Endothelial cell of umbilical vein (primary cell): ENCODE measurements at regions not wholly inside any gene's neighbourhood (a gene's known extent, or its start where the extent isn't known, plus 50 kb on each side); places are given as distances from the start of the nearest gene placed in this dataset.

Source experiments
- BruUV-seq: library from RNA; stranded (reverse); fragments of 400-500 nt; replicated peaks from 2 replicates; lab custom pipeline; 2021; lab: Mats Ljungman, UMichigan
- CTCF ChIA-PET: fragments of 300-600, 350-600 bp; sonication (Branson Sonifier 250); formaldehyde crosslinking; loops from one replicate; lab custom pipeline; 2021; ENCODE audit warnings: antibody characterized with exemption, inconsistent platforms; lab: Charles Lee
- POLR2A ChIA-PET: fragments of 300-600, 350-600 bp; sonication (Branson Sonifier 250); formaldehyde crosslinking; loops from one replicate; lab custom pipeline; 2021; ENCODE audit warnings: antibody characterized with exemption, inconsistent platforms; lab: Charles Lee
- DNase-seq: peaks from one replicate; pipeline ENCODE4 v3.0.0-alpha.2; 2011; ENCODE audit warnings: low read depth, low spot score
- FAIRE-seq: peaks from 2 replicates; lab custom pipeline; 2011; peaks lifted over from hg19 to GRCh38; lab: Jason Lieb, UNC
- H2AFZ ChIP-seq: 2 replicates; pipeline ENCODE4 v1.6.0; 2012; ENCODE audit warnings: low read depth, low read length, control low read depth, inconsistent platforms
- H3K27ac ChIP-seq: 2 replicates; pipeline ENCODE4 v1.5.1; 2011; ENCODE audit warnings: low read depth, mild to moderate bottlenecking, control low read depth, low read length, moderate library complexity; ENCODE audit not compliant: insufficient read depth
- H3K27me3 ChIP-seq, 2 experiments: 2 replicates each; pipeline versions ENCODE4 v1.6.0 to v1.6.1; 2011; ENCODE audit warnings: low read length in 2 of 2, mixed read lengths in 1 of 2; ENCODE audit not compliant: control insufficient read depth in 2 of 2, insufficient read depth in 2 of 2
- H3K36me3 ChIP-seq, 2 experiments: 2 replicates in 1 of 2; 3 replicates in 1 of 2; pipeline ENCODE4 v1.5.1; 2011; ENCODE audit warnings: low read length in 2 of 2, mild to moderate bottlenecking in 1 of 2, moderate library complexity in 1 of 2; ENCODE audit not compliant: control insufficient read depth in 2 of 2, insufficient read depth in 2 of 2; ENCODE audit errors: extremely low read depth in 1 of 2
- H3K4me1 ChIP-seq: 3 replicates; pipeline ENCODE4 v1.5.1; 2011; ENCODE audit warnings: mild to moderate bottlenecking, low read length; ENCODE audit not compliant: control insufficient read depth, insufficient read depth; ENCODE audit errors: extremely low read depth
- H3K4me2 ChIP-seq: 2 replicates; pipeline ENCODE4 v1.6.1; 2011; ENCODE audit warnings: low read length, control low read depth, mixed read lengths; ENCODE audit not compliant: insufficient read depth
- H3K4me3 ChIP-seq, 3 experiments: fragments of 200-600 bp in 1 of 3; sonication (generic), shearing (Covaris generic) in 1 of 3; replicated peaks in 1 of 3; 2 replicates each; pipeline ENCODE4 v1.5.1; 2011 to 2016; ENCODE audit warnings: control low read depth in 3 of 3, low read length in 3 of 3, mild to moderate bottlenecking in 2 of 3, inconsistent platforms in 1 of 3, low read depth in 1 of 3, moderate library complexity in 1 of 3; ENCODE audit not compliant: insufficient read depth in 1 of 3
- H3K79me2 ChIP-seq: 2 replicates; pipeline ENCODE4 v1.6.0; 2012; ENCODE audit warnings: low read length, inconsistent platforms; ENCODE audit not compliant: control insufficient read depth, insufficient read depth
- H3K9ac ChIP-seq: replicated peaks from 2 replicates; pipeline ENCODE3; 2011; ENCODE audit warnings: low read length, control low read depth; ENCODE audit not compliant: insufficient read depth; ENCODE audit errors: extremely low read depth
- H3K9me1 ChIP-seq: replicated peaks from 3 replicates; pipeline ENCODE4 v1.6.0; 2011; ENCODE audit warnings: mild to moderate bottlenecking, low read length; ENCODE audit not compliant: control insufficient read depth, insufficient read depth; ENCODE audit errors: extremely low read depth
- H3K9me3 ChIP-seq: replicated peaks from 2 replicates; pipeline ENCODE4 v1.5.1; 2012; ENCODE audit warnings: low read length, inconsistent platforms; ENCODE audit not compliant: control insufficient read depth, insufficient read depth
- H4K20me1 ChIP-seq: replicated peaks from 2 replicates; pipeline ENCODE3; 2011; ENCODE audit warnings: mild to moderate bottlenecking, low read length; ENCODE audit not compliant: control insufficient read depth, insufficient read depth; ENCODE audit errors: extremely low read depth
- EZH2 ChIP-seq: IDR thresholded peaks from 2 replicates; pipeline ENCODE4 v1.6.1; 2012; ENCODE audit warnings: borderline replicate concordance, low read depth, mild to moderate bottlenecking, moderate library complexity, low read length, inconsistent platforms; ENCODE audit not compliant: severe bottlenecking
- FOS ChIP-seq: IDR thresholded peaks from 2 replicates; pipeline ENCODE4 v1.6.1; 2011; ENCODE audit warnings: mild to moderate bottlenecking, low read length, moderate library complexity, borderline replicate concordance; ENCODE audit not compliant: insufficient read depth
- GATA2 ChIP-seq: IDR thresholded peaks from 2 replicates; pipeline ENCODE4 v1.7.0; 2011; ENCODE audit warnings: low read depth, mild to moderate bottlenecking, moderate library complexity, mixed read lengths, low read length; ENCODE audit not compliant: insufficient read length, insufficient read depth
- JUN ChIP-seq: IDR thresholded peaks from 2 replicates; pipeline ENCODE4 v1.6.1; 2011; ENCODE audit warnings: borderline replicate concordance, low read depth; ENCODE audit not compliant: insufficient read length, insufficient read depth
- MYC ChIP-seq: IDR thresholded peaks from one replicate; pipeline ENCODE4 v1.6.1; 2011; ENCODE audit warnings: mild to moderate bottlenecking, low read depth, low read length
- POLR2A ChIP-seq: IDR thresholded peaks from 2 replicates; pipeline ENCODE4 v1.6.1; 2012; ENCODE audit warnings: low read depth, mild to moderate bottlenecking, control low read depth, low read length
- POLR2AphosphoS5 ChIP-seq: IDR thresholded peaks from 2 replicates; pipeline ENCODE4 v1.6.1; 2012; ENCODE audit warnings: low read depth, mild to moderate bottlenecking, control low read depth, low read length, moderate library complexity; ENCODE audit not compliant: insufficient read depth
- dilution Hi-C: fragments of 300-500 bp; cut with MboI; formaldehyde crosslinking; loops from one replicate; pipeline ENCODE4 v1.15.0; 2019; ENCODE audit warnings: low sequenced_read_pairs; ENCODE audit not compliant: extremely low pct_ligation_motif_present
- intact Hi-C: fragments of 100-400 bp; cut with micrococcal nuclease; formaldehyde crosslinking; loops from one replicate; pipeline ENCODE4 v1.10.0; 2022
- TF ChIP-seq, protein P1 (sequence below), 2 donors: IDR thresholded peaks; 1 replicate in 1 of 2; 2 replicates in 1 of 2; pipeline ENCODE4 v1.5.1; 2011; ENCODE audit warnings: low read length in 2 of 2, mild to moderate bottlenecking in 2 of 2, moderate library complexity in 2 of 2, control low read depth in 1 of 2, inconsistent platforms in 1 of 2, low read depth in 1 of 2; ENCODE audit not compliant: insufficient read depth in 1 of 2; ENCODE audit errors: extremely low read depth in 1 of 2
- TF ChIP-seq, protein P2 (sequence below): IDR thresholded peaks from 2 replicates; pipeline ENCODE4 v1.6.1; 2011; ENCODE audit not compliant: insufficient read depth, insufficient read length

DNA sequence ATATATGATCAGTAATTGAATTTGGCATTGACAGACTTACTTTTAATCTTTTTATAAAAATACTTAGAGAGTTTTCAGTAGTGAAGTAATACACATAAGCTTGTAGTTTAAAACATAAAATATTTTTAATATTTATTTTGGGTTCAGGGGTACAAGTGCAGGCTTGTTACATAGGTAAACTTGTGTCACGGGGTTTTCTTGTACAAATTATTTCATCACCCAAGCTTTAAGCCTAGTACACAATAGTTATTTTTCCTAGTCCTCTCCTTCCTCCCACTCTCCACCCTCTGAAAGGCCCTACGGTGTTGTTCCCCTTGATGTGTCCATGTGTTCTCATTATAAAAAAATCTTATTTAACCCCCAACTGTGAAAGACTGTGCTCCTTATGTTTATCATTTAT lies 1397.8 kb upstream of the RAG2 start:
- BruUV-seq: no TSS peak
- no peak for DNase-seq
- FAIRE-seq: no peak
- H3K27me3 ChIP-seq: no peaks in the 10 kb centered on the region
- no peaks in the 10 kb centered on the region for H3K36me3 ChIP-seq
- H3K9me1 ChIP-seq: no peaks in the 10 kb centered on the region
- no peak overlapping the region for H2AFZ ChIP-seq
- peaks cover 7% of the 10 kb centered on the region for H3K4me1 ChIP-seq
- dilution Hi-C loops (no loop called here), intact Hi-C loops (no loop called here)
- H3K4me2 ChIP-seq: no peak overlapping the region
- H3K79me2 ChIP-seq: no peaks in the 10 kb centered on the region
- ChIA-PET POLR2A (no interaction called here), CTCF (no interaction called here)
- H3K9ac ChIP-seq: no peak overlapping the region
- TF ChIP-seq EZH2 (no peak), GATA2 (no peak), POLR2AphosphoS5 (no peak), MYC (no peak), JUN (no peak), FOS (no peak), POLR2A (no peak)
- TF ChIP-seq, protein P1, sequence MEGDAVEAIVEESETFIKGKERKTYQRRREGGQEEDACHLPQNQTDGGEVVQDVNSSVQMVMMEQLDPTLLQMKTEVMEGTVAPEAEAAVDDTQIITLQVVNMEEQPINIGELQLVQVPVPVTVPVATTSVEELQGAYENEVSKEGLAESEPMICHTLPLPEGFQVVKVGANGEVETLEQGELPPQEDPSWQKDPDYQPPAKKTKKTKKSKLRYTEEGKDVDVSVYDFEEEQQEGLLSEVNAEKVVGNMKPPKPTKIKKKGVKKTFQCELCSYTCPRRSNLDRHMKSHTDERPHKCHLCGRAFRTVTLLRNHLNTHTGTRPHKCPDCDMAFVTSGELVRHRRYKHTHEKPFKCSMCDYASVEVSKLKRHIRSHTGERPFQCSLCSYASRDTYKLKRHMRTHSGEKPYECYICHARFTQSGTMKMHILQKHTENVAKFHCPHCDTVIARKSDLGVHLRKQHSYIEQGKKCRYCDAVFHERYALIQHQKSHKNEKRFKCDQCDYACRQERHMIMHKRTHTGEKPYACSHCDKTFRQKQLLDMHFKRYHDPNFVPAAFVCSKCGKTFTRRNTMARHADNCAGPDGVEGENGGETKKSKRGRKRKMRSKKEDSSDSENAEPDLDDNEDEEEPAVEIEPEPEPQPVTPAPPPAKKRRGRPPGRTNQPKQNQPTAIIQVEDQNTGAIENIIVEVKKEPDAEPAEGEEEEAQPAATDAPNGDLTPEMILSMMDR (IDR thresholded peaks at IDR 0.05; ENCODE audit: extremely low read depth in 1 of 2, insufficient read depth in 1 of 2, low read depth in 1 of 2, low read length in 2 of 2): no peak
- TF ChIP-seq, protein P2, sequence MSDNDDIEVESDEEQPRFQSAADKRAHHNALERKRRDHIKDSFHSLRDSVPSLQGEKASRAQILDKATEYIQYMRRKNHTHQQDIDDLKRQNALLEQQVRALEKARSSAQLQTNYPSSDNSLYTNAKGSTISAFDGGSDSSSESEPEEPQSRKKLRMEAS: no peak
- H4K20me1 ChIP-seq: no peaks in the 10 kb centered on the region
- no peaks in the 10 kb centered on the region for H3K9me3 ChIP-seq
- H3K27ac ChIP-seq: no peak overlapping the region
- H3K4me3 ChIP-seq: no peak overlapping the region
